ENCODE measurements at regions not wholly inside any gene's neighbourhood (a gene's known extent, or its start where the extent isn't known, plus 50 kb on each side); places are given as distances from the start of the nearest gene placed in this dataset.

DNA sequence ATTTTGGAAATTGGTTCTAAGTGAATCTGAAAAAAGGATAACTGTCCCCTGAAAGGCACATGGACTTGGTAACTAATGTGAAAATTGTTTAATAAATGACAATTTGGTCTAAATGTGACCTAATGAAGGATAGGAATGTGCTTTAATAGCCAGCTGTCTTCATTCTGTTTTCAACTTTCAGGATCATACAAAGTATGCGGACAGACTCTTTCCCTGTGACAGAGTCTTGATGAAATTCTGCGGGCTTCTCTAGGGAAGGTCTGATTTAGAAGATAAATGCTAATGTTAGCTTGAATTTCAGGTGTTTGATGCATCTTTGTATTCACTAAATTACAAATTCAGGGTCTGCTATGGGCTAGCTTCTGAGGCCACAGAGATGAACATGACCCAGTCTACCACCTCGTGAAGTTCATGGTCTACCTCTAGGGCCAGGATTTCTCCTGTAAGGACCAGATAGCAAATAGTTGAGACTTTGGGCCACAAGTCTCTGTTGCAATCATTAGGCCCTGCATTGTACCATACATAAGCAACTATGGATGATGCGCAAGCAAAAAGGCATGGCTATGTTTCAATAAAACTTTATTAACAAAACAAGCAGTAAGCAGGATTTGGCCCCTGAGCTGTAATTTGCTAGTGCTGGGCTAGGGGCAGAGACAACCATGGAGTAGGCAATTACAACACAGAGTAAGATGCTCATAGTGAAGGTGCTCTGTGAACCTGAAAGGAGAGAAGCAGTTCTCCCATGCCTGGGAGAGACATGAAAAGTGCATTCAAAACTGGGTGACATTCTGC lies 368.6 kb downstream of the INHBA start:
- DNase-seq: no peak

GRCh38 chr7:41333511-41333910 lies 369.4 kb downstream of the INHBA start:
- no peak for DNase-seq

- DNase-seq: no peak
Observed at GRCh38 chr7:41331194-41331593, 371.7 kb downstream of the INHBA start.

- no peak for DNase-seq
Observed at GRCh38 chr7:41328544-41328943, 374.3 kb downstream of the INHBA start.

GRCh38 chr7:41328131-41328530 lies 374.8 kb downstream of the INHBA start:
- no peak for DNase-seq

DNA sequence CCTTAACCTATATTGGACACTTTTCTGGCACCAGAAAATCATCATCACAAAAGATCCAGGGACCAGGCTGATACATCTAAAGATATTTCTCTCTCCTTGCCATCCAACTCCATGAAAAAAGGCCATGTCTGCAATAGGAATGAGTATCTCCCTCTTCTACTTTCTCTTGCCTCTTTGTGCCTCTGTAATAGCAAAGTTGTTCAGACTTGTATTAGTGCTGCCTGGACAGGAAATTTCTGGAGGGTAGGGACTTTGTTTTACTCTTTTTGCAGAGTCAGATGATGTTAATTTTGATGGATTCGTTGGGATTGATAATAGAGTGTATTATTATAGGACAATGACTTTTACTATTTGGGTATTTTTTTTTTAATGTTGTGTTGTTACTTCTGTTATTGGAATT lies 376.3 kb downstream of the INHBA start:
- DNase-seq: no peak

DNA sequence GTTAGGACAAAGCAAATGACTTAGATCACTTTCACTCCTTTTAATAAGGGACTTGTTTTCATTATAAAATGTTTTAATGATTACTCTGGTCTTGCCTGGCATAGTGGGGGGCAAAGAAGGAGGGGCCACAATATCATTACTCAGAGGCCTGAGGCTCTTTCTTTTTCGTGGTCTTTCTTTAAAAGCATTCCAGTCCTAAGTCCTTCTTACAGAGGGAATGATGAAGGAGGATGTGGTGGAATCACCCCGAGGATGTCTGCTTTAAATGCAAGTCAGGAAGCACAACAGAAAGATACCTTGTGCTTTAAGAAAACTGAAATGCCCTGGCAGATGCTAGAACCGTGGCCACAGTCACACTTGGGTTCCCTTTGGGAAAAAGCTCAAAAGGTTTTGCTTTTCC lies 379.1 kb downstream of the INHBA start:
- no peak for DNase-seq

GRCh38 chr7:41319581-41319980 lies 383.3 kb downstream of the INHBA start:
- no peak for DNase-seq

DNA sequence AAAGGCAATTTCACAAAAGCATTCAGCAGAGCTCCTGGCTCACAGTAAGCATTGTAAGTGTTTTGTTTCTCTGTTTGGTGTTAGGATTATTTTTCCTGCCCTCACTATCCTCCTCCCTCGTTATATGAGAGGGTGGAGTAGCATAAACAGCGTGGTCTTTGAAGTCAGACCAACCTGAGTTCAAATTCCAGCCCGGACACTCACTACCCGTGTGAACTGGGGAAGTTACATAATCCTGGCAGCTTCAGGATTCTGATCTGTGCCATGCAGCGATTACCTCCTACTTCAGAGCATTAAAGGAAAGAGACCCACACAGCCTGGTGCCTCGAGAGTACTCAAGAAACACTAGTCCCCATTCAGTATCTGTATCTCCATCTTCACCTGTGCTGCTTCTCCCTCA lies 386.5 kb downstream of the INHBA start:
- no peak for DNase-seq

DNA sequence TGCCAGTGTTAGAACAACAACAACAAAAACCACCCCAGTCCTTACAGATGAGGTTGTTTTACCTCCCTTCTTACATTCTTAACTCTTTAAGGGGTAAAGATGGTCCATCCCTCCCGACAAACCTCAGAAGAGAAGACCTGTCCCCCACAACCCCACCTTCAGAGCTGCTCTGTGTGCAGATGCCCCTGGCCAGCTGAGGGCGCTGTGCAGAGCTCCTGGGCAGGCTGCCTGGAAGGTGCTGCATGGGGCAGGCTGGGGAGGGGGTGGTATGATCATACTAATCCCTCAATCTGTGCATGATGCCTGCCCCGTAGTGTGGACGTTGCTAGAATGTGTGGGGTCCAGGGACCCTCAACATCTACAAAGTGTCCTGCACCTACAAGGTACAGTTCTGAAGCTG lies 387.1 kb downstream of the INHBA start:
- peak; percentile 19 for DNase-seq

DNA sequence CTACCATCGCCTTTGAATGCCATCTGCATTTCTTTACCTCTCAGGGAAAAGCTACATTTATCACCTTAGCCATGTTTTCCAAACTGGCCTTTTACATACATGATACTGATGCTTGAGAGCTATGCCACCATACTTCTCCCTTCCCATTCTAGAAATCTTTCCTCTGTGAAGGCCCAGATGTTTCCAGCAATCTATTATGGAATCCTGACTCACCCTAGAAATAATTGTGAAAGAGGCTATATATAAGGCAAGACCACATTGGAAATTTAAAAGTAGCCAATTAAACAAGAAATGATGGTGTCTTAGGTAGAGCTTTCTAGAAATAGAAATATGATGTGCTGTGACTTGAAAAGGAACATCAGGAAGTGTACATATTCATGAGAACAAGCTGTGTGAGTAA lies 389.7 kb downstream of the INHBA start:
- no peak for DNase-seq

GRCh38 chr7:41312235-41312634 lies 390.7 kb downstream of the INHBA start:
- DNase-seq: no peak

DNA sequence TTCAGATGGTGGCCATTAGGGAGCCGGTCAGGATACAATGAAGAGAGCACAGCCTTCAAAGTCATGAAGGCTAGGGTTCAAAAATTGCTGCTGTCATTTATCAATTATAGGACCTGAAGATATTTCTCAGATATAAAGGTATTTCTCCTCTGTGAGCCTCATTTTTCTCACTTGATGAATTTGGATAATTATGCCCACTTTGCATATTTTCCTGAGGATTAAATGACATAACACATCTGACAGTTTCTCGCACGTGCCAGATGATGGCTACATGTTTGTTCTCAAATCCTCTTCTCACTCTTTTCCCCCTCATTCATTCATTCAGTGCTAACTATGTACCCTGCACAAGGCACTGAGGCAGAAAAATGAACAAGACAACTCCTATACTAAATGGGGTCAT lies 391.6 kb downstream of the INHBA start:
- DNase-seq: no peak

- DNase-seq: no peak
Observed at GRCh38 chr7:41306486-41306885, 396.4 kb downstream of the INHBA start.

GRCh38 chr7:41305001-41305400 lies 397.9 kb downstream of the INHBA start:
- no peak for DNase-seq

- DNase-seq: no peak
Observed at GRCh38 chr7:41303709-41304108, 399.2 kb downstream of the INHBA start.

- no peak for DNase-seq
Observed at GRCh38 chr7:41298409-41298808, 404.5 kb downstream of the INHBA start.

DNA sequence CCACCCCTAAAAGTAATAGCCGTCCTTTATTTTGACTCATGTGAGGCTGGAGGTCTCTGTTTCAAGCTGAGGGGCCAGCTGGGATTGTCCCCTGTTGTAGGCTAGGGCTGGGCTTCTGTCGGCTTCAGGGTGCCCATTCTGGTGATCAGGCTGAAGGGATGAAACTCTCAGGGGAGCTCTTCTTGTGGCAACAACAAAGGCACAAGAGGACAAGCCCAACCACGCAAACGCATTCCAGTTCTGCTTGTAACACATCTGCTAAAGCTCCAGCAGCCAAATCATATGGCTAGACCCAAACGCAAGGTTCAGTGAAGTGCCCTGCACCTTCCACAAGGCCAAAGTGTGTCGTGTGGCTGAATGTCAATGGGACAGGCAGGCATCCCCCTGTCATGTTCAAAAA lies 405.7 kb downstream of the INHBA start:
- peak; percentile 17 for DNase-seq

DNA sequence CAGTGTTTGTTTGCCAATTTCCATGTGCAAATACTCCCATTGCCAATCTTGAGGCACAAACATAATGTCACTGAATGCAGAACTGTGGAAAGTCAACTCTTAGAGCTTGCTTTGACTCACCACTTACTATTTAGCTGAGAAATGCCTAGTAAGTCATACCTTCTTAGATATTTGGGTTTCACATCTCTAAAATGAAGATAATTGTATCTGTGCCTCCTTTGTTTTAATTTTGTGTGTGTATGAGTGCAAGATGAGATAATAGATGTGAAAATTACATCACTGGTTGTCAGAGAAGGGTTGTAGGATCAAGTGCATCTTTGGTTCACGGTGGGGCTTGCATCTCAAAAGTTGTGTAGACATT lies 407.5 kb downstream of the INHBA start:
- DNase-seq: no peak

DNA sequence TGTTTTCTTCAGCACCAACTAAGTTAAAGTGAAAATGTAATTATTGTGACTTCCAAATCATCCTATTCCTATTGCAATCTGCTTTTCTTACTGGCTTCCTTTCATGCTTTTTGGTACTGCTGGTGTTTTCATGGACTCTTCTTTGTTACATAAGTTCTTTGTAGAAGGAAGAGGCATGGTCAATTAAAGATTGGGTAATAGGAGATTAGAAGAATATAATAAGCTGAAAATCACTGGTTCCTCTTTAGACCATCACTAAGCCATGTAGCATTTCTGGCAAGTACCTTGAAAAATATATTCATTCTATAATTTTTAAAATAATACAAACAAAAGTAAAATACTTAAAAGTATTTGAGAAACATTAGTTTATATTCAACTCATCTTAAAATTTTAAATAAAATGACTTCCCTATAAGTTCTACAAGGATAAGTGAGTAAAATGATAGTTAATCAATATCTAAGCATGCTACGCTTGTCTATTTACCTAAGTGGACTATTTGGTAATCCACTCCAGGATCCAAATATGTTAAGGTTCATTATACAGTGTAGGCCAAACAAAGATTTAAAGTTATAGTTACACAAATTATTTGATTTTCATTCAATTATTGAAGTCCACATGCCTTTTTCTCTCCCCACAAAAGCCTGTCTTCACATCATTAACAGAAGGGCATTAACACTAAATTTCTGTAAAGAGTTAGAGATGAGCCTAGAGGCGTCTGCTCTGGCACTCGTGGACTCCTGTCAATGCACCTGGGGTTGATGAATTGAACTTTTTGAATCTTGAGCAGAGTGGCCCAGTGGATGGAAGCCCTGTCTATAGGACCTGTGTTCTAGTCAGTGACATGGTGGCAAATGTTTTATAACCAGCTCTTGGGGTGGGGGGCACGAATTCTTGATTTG lies 408.1 kb downstream of the INHBA start:
- no peak for DNase-seq

DNA sequence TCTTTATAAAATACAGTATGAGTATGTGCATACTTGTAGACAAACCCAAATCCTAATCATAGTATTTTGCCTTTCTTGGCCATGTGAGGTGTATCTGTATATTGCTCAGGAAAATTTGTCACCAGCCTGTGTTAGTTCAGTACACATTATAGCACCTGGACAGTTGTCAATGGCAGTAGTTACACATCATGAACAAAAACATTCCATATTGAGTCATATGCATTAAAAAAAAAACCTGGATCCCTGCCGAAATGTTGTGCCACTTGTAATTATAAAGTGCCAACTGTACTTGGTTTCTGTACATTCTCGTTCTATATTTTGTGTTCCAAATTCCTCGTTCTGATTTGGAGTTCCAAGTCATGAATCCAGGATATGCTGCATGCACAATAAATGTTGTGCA lies 410.4 kb downstream of the INHBA start:
- DNase-seq: peak; percentile 91

- no peak for DNase-seq
Observed at GRCh38 chr7:41287559-41288335, 415.1 kb downstream of the INHBA start.

DNA sequence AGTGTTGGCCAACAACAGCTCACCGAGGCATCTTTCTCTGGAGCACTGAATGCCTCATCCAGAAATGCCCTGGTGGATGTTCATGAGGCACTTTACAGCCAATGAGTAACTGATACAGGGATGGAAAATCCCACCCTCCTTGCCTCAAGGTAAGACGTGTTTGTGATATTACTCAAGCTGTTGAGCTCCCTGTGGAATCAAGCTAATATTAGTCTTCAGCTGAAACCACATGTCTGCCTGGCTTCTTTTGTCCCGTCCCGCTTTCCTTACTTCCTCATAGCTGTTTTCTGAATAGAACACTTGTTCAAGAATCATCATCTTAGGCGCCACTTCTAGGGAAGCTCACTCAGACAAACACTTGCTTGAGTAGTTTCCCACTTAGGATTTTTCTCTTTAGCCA lies 422.4 kb downstream of the INHBA start:
- no peak for DNase-seq

DNA sequence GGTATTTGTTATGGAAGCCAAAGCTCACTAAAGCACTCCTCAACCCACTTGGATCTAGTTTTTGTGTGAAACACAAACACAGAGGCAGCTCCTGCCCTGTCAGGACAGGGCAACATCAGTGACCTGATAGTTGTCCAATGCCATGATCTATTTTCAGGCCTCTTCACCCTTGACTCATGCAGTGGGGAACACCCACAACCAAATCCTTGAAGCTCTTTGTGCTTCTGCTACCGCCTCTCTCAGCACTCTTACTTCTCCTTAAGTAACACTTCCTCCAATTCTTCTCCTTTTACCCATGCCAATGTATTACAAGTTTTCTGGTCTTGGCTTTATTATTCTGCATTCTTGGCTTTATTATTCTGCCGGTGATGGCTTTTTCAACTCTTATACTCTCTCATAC lies 425.3 kb downstream of the INHBA start:
- DNase-seq: no peak
